Erythroblast (primary cell): ENCODE measurements at regions not wholly inside any gene's neighbourhood (a gene's known extent, or its start where the extent isn't known, plus 50 kb on each side); places are given as distances from the start of the nearest gene placed in this dataset.

Source experiments
- GATA1 ChIP-seq: IDR thresholded peaks from 2 replicates; pipeline ENCODE4 v1.6.1; 2011; ENCODE audit warnings: low read depth, mild to moderate bottlenecking, control low read depth, low read length, moderate library complexity
- POLR2A ChIP-seq: IDR thresholded peaks from 2 replicates; pipeline ENCODE4 v1.6.1; 2011; ENCODE audit warnings: mild to moderate bottlenecking, low read length

GRCh38 chr9:99433555-99433954 lies 211.5 kb downstream of the SEC61B start:
- no peak for TF ChIP-seq POLR2A
- TF ChIP-seq GATA1: no peak
